Hepatic stellate cell (primary cell): ENCODE measurements at regions not wholly inside any gene's neighbourhood (a gene's known extent, or its start where the extent isn't known, plus 50 kb on each side); places are given as distances from the start of the nearest gene placed in this dataset.
"Not testable (repeated sequence)": the region's sequence is repeated elsewhere in the genome, so short reads cannot be mapped to it uniquely, and the experiment has no call there.

Experiments used
- DNase-seq: peaks from one replicate; pipeline ENCODE4 v3.0.0; 2011; ENCODE audit warnings: low spot score

GRCh38 chr11:101292661-101293240, 163.1 kb upstream of the PGR start:
- no peak for DNase-seq

DNA sequence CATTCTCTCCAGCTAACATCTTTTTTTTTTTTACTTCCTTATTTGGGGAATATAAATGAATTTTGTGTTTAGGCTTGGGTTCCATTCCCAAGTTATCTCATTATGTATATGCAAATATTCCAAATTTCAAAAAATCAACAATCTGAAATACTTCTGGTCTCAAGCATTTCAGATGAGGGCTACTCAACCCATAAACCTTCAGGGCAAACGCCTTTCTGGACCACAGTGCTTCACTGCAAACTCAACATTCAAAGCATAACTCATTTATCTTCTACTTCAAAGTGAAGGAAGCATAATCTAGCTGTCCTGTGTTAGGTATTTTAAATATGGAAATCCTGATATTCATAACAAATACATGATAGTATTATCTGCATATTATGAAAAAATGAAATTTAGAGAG, 161.7 kb upstream of the PGR start:
- no peak for DNase-seq

- no peak for DNase-seq
Observed at GRCh38 chr11:101288392-101288791, 158.8 kb upstream of the PGR start.

DNA sequence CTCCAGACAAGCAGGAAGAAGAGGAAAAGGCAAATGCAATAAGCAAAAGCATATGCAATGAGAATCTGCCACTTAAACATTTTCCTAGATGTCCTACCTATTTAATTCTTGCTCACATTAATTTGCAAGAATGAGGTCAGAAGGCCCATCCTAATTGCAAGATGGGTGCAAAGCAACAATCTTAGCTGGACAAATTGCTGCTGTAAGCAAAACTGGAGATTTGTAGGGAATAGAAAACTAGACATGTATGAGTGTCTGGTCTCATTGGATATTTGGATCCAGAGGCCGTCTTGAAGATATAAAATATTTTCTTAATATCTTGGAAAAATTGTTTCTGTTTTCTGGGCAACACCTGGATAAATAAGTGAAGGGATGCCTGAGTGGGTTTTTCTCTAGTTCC, 150.1 kb upstream of the PGR start:
- DNase-seq = no peak

GRCh38 chr11:101278286-101278685, 148.7 kb upstream of the PGR start:
- no peak for DNase-seq

- no peak for DNase-seq
Observed at GRCh38 chr11:101277036-101277435, 147.4 kb upstream of the PGR start.

DNA sequence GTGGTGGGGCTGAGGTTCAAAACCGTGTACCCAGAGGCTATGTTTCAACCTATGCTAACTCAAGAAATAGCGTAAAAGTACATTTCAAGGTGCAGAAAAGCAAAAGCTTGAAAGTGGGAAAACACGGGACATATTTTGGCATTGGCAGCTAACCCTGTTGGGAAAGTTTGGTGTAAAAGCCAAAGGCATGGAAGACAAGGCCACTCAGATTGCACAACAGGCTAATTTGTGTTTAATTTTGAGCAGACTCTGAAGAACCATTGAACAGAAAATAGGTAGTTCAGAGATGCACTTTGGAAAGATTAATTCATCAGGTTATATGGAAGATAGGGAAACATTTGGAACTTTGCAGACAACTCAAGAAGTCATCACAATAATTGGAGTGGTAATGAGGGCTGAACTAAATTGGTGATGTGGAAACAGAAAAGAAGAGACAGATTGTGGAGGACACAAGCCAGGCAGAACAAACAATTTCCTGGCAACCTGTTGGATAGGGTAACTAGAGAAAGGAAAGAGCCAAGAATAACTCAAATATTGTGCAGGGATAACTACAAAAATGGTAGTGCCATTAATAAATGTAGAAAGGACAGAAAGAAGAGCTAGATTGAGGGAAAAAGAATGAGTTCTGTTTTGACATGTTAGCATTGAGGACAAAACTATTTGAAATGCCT, 140.5 kb upstream of the PGR start:
- no peak for DNase-seq

- DNase-seq = no peak
Observed at GRCh38 chr11:101269390-101269789, 139.8 kb upstream of the PGR start.

DNA sequence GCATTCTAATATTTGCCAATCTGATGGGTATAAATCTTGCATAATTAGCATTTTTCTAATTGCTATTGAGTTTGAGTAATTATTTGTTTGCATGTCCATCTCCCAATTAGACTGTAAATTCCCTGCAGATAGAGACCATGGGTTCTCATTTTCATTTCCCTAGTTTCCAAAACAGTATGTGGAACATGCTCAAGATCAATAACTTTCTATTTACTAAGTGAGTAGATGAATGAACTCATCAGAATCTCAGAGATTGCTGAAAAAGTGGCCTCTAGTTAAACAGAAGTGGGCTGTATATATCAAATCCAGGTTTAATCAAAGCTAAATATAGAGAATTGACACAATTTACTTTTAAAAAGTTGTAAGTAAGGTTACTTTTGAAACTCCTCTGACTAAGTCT, 138.0 kb upstream of the PGR start:
- DNase-seq = no peak

- no peak for DNase-seq
Observed at GRCh38 chr11:101264306-101264705, 134.7 kb upstream of the PGR start.

DNA sequence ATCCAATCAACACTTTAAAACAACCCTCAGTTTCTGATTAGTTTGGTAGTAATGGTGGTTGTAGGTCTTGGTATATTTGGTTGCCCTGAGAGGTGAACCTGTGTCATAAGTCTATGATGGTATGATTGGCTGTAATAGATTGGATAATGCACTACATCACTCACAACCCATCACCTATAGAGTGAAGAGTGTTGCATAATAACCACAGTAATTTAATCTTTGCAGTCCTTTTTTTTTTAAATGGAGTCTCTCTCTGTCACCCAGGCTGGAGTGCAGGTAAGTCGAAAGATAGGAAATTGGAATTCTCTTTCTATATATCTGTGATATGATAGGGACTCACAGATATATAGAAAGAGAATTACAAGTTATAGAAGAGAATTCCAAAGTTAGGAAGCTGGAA, 133.4 kb upstream of the PGR start:
- DNase-seq = no peak

DNA sequence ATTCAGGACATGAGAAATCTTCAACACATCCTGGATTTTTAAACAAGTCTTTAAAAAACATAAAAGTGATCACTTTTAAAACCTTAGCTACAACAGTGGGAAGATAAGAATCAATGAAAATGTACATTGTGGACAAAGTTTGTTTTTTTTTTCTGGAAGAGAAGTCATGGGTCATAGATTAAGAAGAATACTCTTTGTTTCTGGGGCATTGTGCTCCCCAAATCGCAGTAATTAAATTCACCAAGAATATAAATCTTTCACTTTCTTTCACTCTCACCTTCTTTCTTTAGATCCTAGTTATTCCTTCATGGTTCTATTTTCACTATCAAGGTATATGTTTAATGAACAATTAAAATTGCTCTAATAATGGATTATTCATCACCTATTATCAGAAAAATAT, 132.6 kb upstream of the PGR start:
- DNase-seq = no peak

DNA sequence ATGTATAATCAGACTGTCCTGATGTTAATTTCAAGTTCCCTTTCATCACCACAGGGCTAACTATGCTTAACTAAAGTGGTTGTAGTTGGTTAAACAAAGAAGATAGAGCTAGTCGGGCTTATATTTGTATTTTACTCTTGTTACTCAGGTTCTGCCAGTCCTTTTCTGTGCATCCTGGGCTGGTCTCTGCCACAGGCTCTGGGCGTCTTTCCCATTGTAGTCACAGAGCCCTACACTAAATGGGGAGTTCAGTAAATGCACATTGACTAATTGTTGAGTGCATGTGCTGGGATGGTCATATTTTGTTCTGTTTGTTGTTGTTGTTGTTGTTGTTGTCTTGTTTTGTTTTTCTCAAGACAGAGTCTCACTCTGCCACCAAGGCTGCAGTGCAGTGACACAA, 125.4 kb upstream of the PGR start:
- DNase-seq = no peak

- DNase-seq = no peak
Observed at GRCh38 chr11:101254037-101254436, 124.4 kb upstream of the PGR start.

GRCh38 chr11:101245635-101246034, 116.0 kb upstream of the PGR start:
- DNase-seq = not testable (repeated sequence)

GRCh38 chr11:101245081-101245480, 115.5 kb upstream of the PGR start:
- not testable (repeated sequence) for DNase-seq

DNA sequence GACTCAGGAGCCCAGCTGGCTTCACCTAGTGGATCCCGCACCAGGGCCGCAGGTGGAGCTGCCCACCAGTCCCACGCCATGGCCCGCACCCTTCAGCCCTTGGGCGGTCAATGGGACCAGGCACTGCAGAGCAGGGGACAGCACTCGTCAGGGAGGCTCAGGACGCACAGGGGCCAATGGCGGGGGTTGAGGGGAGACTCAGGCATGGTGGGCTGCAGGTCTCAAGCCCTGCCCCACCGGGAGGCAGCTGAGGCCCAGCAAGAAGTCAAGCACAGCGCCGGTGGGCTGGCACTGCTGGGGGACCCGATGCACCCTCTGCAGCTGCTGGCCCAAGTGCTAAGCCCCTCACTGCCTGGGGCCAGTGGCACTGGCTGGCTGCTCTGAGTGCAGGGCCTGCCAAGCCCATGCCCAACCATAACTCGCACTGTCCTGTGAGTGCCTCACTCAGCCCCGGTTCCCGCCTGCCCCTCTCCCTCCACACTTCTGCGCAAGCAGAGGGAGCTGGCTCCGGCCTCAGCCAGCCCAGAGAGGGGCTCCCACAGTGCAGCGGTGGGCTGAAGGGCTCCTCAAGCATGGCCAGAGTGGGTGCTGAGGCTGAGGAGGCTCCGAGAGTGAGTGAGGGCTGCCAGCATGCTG, 111.7 kb upstream of the PGR start:
- DNase-seq = no peak

DNA sequence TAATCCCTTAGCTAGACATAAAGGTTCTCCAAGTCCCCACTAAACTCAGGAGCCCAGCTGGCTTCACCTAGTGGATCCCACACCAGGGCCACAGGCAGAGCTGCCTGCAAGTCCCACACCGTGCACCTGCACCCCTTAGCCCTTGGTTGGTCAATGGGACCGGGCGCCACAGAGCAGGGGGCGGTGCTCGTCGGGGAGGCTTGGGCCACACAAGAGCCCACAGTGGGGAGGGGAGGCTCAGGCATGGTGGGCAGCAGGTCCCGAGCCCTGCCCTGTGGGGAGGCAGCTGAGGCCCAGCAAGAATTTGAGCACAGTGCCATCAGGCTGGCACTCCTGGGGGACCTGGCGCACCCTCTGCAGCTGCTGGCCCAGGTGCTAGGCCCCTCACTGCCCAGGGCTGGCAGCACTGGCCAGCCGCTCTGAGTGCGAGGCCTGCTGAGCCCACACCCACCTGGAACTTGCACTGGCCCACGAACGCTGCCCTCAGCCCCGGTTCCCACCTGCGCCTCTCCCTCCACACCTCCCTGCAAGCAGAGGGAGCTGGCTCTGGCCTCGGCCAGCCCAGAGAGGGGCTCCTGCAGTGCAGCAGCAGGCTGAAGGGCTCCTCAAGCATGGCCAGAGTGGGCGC, 101.7 kb upstream of the PGR start:
- DNase-seq = not testable (repeated sequence)

DNA sequence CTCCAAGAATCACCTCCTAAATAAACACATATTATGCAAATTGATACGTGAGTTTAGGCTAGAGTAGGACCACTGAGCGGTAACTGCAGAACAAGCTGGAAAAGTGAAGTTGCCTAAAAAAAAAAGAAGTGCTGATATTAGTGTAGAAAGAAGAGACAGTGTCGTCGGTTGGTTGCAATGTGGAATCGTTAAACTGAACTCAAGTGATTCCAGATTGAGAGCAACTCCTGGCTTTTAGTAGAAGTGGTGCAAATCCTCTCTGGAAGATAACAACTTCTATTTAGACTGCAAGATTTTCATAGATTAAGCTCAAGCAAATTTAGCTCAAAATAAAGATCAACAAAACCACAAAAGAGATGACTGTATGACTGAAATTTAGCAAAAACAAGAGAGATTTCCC, 97.0 kb upstream of the PGR start:
- no peak for DNase-seq

DNA sequence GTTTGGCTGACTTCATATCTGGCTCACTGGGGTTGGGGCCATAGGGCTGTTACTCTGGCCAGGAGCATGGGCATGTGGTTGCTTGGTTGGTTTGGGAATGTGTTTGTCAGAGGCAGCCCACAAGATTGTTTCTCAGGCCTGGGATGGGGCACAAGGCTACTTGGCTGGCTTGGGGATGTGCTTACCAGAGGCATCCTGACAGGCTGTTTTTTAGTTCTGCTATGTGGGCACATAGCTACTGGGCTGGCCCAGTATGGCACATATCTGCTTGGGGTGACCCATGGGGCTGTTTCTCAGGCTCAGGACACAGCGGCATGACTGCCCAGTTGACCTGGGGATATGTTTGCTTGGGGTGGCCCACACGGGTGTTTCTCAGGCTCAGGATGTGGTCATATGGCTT, 94.6 kb upstream of the PGR start:
- no peak for DNase-seq

- not testable (repeated sequence) for DNase-seq
Observed at GRCh38 chr11:101218091-101218490, 88.5 kb upstream of the PGR start.

DNA sequence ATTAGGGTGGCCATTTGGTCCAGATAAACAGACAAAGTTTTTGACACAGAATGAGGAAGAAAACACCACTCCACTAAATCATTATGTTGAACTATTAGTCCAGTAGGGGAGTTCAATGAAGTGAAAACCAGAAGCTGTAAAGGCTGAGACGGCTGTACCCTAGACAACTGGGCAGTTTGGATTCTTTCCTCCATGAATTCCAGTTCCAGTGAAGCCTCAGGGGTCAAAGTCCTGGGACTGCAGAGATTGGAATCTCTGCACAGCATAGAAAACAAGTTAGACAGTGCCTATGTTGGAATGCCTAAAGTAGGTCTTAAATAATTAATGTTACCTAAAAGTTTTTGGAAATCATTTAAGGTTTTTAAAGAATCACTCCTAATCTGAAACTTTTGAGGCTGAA, 86.5 kb upstream of the PGR start:
- DNase-seq = not testable (repeated sequence)

DNA sequence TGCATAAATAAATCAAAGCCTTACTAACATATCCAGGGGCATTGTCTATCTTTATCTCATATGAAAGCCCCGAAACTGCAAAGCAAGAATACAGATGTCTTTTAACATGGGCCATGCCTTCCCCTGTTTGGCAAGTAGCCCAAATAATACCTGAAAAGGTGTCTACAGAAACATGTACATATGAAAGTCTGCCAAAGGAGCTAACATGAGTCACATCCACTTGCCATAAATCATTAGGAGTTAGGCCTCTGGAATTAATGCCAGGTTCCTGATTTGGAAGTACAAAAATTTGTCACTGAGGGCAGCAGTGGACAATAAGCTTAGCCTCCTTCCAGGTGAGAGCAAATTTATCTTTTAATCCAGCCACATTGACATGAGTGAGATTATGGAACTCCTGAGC, 85.5 kb upstream of the PGR start:
- no peak for DNase-seq
